ENCODE measurements at regions not wholly inside any gene's neighbourhood (a gene's known extent, or its start where the extent isn't known, plus 50 kb on each side); places are given as distances from the start of the nearest gene placed in this dataset.
"Not testable (repeated sequence)": the region's sequence is repeated elsewhere in the genome, so short reads cannot be mapped to it uniquely, and the experiment has no call there.

GRCh38 chr4:189740873-189741272 lies 199.8 kb upstream of the FRG1 start:
- H3K4me3 ChIP-seq: no peak overlapping the region
- H3K9me3 ChIP-seq: no peaks in the 10 kb centered on the region
- H3K27ac ChIP-seq: no peak overlapping the region
- no peak for DNase-seq
- H3K27me3 ChIP-seq: no peaks in the 10 kb centered on the region
- no peaks in the 10 kb centered on the region for H3K36me3 ChIP-seq
- no peaks in the 10 kb centered on the region for H3K4me1 ChIP-seq
- TF ChIP-seq POLR2A (IDR thresholded peaks at IDR 0.05) (no peak), POLR2AphosphoS5 (IDR thresholded peaks at IDR 0.05) (no peak), CTCF (IDR thresholded peaks at IDR 0.05) (no peak), EP300 (IDR thresholded peaks at IDR 0.05) (no peak)
- intact Hi-C loops (cut with DNase I): no loop called here
- 86 to 89% methylated on average over 16 of the region's 16 CpGs for WGBS, 2 donors

- H3K27me3 ChIP-seq; H3K27ac ChIP-seq; H3K4me3 ChIP-seq; H3K36me3 ChIP-seq; H3K4me1 ChIP-seq; H3K9me3 ChIP-seq; intact Hi-C loops (cut with DNase I); DNase-seq: not testable (repeated sequence)
- 47 to 79% methylated on average over 1 of the region's 1 CpG for WGBS, 2 donors
These were observed 187.6 kb upstream of the FRG1 start for GRCh38 chr4:189753092-189753491.

GRCh38 chr4:189763583-189763982 lies 177.1 kb upstream of the FRG1 start:
- Histone ChIP-seq H3K4me3 (no peak overlapping the region), H3K36me3 (no peaks in the 10 kb centered on the region), H3K27ac (no peak overlapping the region), H3K27me3 (no peaks in the 10 kb centered on the region), H3K4me1 (no peaks in the 10 kb centered on the region), H3K9me3 (no peaks in the 10 kb centered on the region)
- WGBS, 2 donors: 71 to 76% methylated on average over 3 of the region's 3 CpGs
- no peak for DNase-seq
- intact Hi-C loops (cut with DNase I): no loop called here
- no peak for TF ChIP-seq EP300 (IDR thresholded peaks at IDR 0.05)
- no peak for TF ChIP-seq POLR2AphosphoS5 (IDR thresholded peaks at IDR 0.05)

GRCh38 chr4:189765301-189765700 lies 175.4 kb upstream of the FRG1 start:
- 67 to 68% methylated on average over 10 of the region's 10 CpGs for WGBS, 2 donors
- no peak overlapping the region for H3K4me3 ChIP-seq
- no peaks in the 10 kb centered on the region for H3K9me3 ChIP-seq
- H3K4me1 ChIP-seq: no peaks in the 10 kb centered on the region
- TF ChIP-seq POLR2A (IDR thresholded peaks at IDR 0.05) (no peak), POLR2AphosphoS5 (IDR thresholded peaks at IDR 0.05) (no peak), EP300 (IDR thresholded peaks at IDR 0.05) (no peak)
- H3K27ac ChIP-seq: no peak overlapping the region
- H3K36me3 ChIP-seq: no peaks in the 10 kb centered on the region
- H3K27me3 ChIP-seq: no peaks in the 10 kb centered on the region
- DNase-seq: no peak
- intact Hi-C loops (cut with DNase I): no loop called here

GRCh38 chr4:189765736-189766135 lies 174.9 kb upstream of the FRG1 start:
- no peak for TF ChIP-seq EP300 (IDR thresholded peaks at IDR 0.05)
- TF ChIP-seq CTCF (IDR thresholded peaks at IDR 0.05): no peak
- TF ChIP-seq POLR2AphosphoS5 (IDR thresholded peaks at IDR 0.05): no peak
- no peak for TF ChIP-seq POLR2A (IDR thresholded peaks at IDR 0.05)
- intact Hi-C loops (cut with DNase I): no loop called here
- 53 to 67% methylated on average over 6 of the region's 6 CpGs for WGBS, 2 donors
- H3K9me3 ChIP-seq: no peaks in the 10 kb centered on the region
- H3K4me1 ChIP-seq: no peaks in the 10 kb centered on the region
- no peaks in the 10 kb centered on the region for H3K27me3 ChIP-seq
- no peak overlapping the region for H3K27ac ChIP-seq
- DNase-seq: no peak
- H3K4me3 ChIP-seq: no peak overlapping the region
- no peaks in the 10 kb centered on the region for H3K36me3 ChIP-seq

GRCh38 chr4:189767941-189768340 lies 172.7 kb upstream of the FRG1 start:
- DNase-seq: no peak
- TF ChIP-seq POLR2AphosphoS5 (IDR thresholded peaks at IDR 0.05) (no peak), POLR2A (IDR thresholded peaks at IDR 0.05) (no peak), EP300 (IDR thresholded peaks at IDR 0.05) (no peak), CTCF (IDR thresholded peaks at IDR 0.05) (no peak)

More at GRCh38 chr4:189767941-189768340, 172.7 kb upstream of the FRG1 start:
- no peaks in the 10 kb centered on the region for H3K36me3 ChIP-seq
- no peak overlapping the region for H3K27ac ChIP-seq
- H3K4me3 ChIP-seq: no peak overlapping the region
- intact Hi-C loops (cut with DNase I): no loop called here
- 90 to 92% methylated on average over 4 of the region's 4 CpGs for WGBS, 2 donors
- H3K27me3 ChIP-seq: no peaks in the 10 kb centered on the region
- H3K4me1 ChIP-seq: no peaks in the 10 kb centered on the region
- H3K9me3 ChIP-seq: no peaks in the 10 kb centered on the region
